ENCODE measurements at regions not wholly inside any gene's neighbourhood (a gene's known extent, or its start where the extent isn't known, plus 50 kb on each side); places are given as distances from the start of the nearest gene placed in this dataset.

DNA sequence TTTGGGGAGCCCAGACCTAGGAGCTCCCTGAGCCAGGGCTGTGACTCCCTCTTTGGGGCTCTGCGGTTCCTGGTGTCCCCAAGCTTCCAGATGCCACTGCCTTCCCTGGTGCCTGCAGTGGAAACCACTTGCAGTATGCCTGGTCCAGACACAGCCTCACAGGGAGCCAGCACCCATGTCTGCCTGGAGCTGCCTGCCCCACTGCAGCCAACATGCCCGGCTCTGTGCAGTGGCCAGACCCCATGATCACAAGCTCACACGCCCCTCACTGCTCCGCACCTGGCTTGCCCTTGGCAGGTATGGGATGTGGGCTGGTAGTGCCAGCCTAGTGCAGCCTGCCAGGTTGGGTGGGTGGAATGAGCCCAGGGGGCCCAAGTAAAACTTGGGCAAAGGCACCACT, 644.8 kb downstream of the HTR1B start:
- TF ChIP-seq, protein P1, sequence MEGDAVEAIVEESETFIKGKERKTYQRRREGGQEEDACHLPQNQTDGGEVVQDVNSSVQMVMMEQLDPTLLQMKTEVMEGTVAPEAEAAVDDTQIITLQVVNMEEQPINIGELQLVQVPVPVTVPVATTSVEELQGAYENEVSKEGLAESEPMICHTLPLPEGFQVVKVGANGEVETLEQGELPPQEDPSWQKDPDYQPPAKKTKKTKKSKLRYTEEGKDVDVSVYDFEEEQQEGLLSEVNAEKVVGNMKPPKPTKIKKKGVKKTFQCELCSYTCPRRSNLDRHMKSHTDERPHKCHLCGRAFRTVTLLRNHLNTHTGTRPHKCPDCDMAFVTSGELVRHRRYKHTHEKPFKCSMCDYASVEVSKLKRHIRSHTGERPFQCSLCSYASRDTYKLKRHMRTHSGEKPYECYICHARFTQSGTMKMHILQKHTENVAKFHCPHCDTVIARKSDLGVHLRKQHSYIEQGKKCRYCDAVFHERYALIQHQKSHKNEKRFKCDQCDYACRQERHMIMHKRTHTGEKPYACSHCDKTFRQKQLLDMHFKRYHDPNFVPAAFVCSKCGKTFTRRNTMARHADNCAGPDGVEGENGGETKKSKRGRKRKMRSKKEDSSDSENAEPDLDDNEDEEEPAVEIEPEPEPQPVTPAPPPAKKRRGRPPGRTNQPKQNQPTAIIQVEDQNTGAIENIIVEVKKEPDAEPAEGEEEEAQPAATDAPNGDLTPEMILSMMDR (IDR thresholded peaks at IDR 0.05 in 2 of 3, conservative IDR thresholded peaks at IDR 0.05 in 1 of 3; ENCODE audit: borderline replicate concordance in 1 of 3, insufficient read depth in 1 of 3, low read depth in 2 of 3, low read length in 2 of 3), result no peak
- TF ChIP-seq POLR2AphosphoS5 (IDR thresholded peaks at IDR 0.05; ENCODE audit: low read depth, low read length) (no peak), EZH2 (IDR thresholded peaks at IDR 0.05) (no peak), YY1 (IDR thresholded peaks at IDR 0.05; ENCODE audit: extremely low read depth, insufficient replicate concordance, low read depth, low read length) (no peak), EZH2phosphoT487 (IDR thresholded peaks at IDR 0.05; ENCODE audit: borderline replicate concordance) (no peak), POLR2A (IDR thresholded peaks at IDR 0.05; ENCODE audit: borderline replicate concordance, extremely low read depth, insufficient read depth, insufficient read length) (no peak), RAD21 (IDR thresholded peaks at IDR 0.05; ENCODE audit: low read depth) (no peak), JUND (IDR thresholded peaks at IDR 0.05) (no peak)
- TF ChIP-seq, protein P2, sequence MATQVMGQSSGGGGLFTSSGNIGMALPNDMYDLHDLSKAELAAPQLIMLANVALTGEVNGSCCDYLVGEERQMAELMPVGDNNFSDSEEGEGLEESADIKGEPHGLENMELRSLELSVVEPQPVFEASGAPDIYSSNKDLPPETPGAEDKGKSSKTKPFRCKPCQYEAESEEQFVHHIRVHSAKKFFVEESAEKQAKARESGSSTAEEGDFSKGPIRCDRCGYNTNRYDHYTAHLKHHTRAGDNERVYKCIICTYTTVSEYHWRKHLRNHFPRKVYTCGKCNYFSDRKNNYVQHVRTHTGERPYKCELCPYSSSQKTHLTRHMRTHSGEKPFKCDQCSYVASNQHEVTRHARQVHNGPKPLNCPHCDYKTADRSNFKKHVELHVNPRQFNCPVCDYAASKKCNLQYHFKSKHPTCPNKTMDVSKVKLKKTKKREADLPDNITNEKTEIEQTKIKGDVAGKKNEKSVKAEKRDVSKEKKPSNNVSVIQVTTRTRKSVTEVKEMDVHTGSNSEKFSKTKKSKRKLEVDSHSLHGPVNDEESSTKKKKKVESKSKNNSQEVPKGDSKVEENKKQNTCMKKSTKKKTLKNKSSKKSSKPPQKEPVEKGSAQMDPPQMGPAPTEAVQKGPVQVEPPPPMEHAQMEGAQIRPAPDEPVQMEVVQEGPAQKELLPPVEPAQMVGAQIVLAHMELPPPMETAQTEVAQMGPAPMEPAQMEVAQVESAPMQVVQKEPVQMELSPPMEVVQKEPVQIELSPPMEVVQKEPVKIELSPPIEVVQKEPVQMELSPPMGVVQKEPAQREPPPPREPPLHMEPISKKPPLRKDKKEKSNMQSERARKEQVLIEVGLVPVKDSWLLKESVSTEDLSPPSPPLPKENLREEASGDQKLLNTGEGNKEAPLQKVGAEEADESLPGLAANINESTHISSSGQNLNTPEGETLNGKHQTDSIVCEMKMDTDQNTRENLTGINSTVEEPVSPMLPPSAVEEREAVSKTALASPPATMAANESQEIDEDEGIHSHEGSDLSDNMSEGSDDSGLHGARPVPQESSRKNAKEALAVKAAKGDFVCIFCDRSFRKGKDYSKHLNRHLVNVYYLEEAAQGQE (IDR thresholded peaks at IDR 0.05; ENCODE audit: low read depth), result no peak
- TF ChIP-seq, protein P3, sequence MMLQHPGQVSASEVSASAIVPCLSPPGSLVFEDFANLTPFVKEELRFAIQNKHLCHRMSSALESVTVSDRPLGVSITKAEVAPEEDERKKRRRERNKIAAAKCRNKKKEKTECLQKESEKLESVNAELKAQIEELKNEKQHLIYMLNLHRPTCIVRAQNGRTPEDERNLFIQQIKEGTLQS (IDR thresholded peaks at IDR 0.05), result no peak
